NCI-H510A treated with DMSO at 0.1 percent for 48 hours (cell line): ENCODE measurements at regions not wholly inside any gene's neighbourhood (a gene's known extent, or its start where the extent isn't known, plus 50 kb on each side); places are given as distances from the start of the nearest gene placed in this dataset.
"Not testable (repeated sequence)": the region's sequence is repeated elsewhere in the genome, so short reads cannot be mapped to it uniquely, and the experiment has no call there.

Source experiments
- DNase-seq: peaks from one replicate; lab custom pipeline; 2025; lab: John Stamatoyannopoulos, UW

GRCh38 chr5:92023555-92023954, 640.4 kb upstream of the ARRDC3 start:
- no peak for DNase-seq

DNA sequence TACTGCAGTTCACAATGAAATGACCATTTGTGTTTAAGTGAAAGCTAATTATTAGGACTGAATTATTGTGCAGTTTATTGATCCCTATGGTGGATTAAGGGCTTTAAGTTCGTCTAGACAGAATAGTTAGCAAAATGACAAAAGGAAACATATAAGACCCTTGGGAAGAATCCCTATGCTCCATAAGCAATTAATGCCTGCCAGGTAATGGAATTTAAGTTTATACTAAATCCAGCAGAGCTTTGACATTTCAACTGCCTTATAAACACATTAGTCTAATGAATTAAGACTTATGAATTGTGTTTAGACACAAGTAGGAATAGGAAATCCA, 640.0 kb upstream of the ARRDC3 start:
- DNase-seq, result no peak

GRCh38 chr5:92022415-92023140, 639.5 kb upstream of the ARRDC3 start:
- DNase-seq, result no peak

- DNase-seq, result peak; percentile 1
These were observed 636.4 kb upstream of the ARRDC3 start for GRCh38 chr5:92019376-92019990.

DNA sequence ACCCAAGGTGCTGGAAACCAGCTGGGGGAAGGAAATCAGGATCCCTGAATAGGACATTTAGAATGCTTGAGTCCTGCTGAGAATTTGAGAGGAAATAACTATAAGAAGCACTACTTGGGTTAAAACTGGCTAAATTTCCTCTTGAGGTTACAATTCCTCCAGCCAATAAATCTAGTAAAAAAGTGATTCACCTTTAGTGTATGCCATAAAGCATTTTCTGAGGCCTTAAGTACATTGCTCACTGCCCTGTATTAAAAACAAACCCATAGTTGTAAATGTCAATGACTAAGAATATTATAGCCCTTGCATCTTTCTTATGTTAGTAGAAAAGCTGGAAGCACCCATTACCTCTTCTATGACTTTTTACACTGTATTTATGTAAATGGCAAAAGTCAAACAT, 634.7 kb upstream of the ARRDC3 start:
- no peak for DNase-seq

GRCh38 chr5:92011845-92012244, 628.7 kb upstream of the ARRDC3 start:
- not testable (repeated sequence) for DNase-seq

- no peak for DNase-seq
These were observed 620.7 kb upstream of the ARRDC3 start for GRCh38 chr5:92003806-92004205.

DNA sequence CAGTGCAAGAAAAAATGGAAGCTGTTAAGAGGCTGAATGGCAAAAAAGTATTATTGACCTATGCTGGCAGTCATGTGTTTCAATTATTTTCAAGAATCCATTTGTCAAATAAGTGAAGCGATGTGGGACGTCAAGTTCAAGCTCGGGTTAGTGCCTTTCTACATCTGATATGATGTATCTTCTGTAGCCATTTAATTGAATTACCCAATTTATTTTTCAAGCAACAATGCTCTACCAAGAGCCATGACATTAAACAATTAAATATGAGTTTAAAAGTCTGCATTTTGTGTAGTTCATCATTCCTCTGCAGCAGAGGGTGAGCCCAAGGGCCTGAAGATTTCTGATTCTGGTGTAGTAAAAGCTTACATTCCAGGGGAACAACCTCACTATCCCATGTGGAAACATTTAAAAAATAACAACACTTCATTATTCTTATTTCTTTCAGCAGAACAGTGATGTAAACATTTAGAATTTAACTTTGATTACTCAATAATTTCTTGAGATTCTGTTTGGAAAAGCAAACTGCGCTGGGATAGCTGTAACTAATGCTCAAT, 619.7 kb upstream of the ARRDC3 start:
- DNase-seq, result no peak

- DNase-seq, result no peak
These were observed 615.7 kb upstream of the ARRDC3 start for GRCh38 chr5:91998774-91999173.

DNA sequence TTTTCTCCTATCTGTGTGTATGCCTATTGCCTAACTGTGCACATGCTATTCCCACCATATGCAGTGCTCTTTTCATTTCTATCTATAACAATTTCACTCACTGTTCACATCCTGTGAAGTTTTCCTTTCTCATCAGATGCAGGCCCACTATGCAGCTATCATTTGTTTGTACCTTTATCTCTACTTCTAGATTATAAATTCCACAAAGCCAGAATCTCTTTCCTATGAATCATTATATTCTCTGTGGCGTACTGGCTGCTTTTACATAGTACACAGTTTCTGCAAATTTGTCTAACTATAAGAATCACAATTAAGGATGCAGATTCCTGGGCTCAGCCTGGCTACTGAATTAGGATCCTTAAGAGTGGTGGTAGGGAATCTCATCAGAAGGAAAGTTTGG, 600.8 kb upstream of the ARRDC3 start:
- DNase-seq, result no peak

DNA sequence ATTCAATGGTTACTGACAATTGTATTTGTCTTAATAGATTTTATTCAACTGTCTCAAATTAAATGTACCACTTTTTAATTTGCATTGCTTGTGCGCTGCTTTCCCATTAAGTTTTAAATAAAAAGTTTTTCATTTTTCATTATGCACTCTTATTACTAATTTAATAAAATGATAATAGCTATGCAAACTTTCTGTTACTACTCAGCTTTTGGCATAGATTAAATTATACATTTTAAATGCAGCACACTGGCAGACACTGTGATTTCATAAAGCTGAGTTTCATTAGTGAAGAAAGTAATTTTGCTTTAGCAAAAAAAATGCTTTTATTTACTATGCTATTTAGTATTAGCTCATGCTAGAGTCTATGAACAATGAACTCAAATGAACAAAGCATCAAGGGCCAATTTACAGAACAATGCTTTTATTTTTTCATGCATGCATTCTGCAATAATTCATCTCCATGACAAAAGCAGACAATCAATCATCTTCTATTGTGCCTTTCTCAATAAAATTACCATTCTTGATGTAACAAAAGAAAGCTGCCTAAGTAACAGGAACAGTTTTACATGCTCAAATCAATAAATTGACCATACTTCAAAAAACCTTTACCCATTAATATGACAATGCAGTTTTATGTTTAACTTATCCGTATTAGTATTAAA, 595.2 kb upstream of the ARRDC3 start:
- no peak for DNase-seq

GRCh38 chr5:91977579-91977978, 594.5 kb upstream of the ARRDC3 start:
- DNase-seq, result no peak

GRCh38 chr5:91976451-91976850, 593.3 kb upstream of the ARRDC3 start:
- no peak for DNase-seq

GRCh38 chr5:91963166-91963565, 580.0 kb upstream of the ARRDC3 start:
- DNase-seq, result no peak

DNA sequence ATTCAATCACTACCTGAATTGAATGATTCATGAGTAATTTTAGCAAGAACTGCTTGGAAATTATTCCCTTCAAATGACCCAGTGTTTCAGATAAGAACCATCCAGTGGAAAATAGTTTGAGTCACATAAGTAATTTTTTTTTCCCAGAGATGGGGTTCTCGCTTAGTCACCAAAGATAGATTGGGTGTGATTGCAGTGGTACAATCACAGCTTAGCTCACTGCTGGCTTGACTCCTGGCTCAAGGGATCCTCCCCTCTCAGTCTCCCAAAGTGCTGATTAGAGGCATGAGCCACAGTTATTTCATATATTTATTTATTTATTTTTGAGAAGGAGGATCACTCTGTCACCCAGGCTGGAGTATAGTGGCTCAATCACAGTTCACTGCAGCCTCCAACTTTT, 574.5 kb upstream of the ARRDC3 start:
- no peak for DNase-seq

DNA sequence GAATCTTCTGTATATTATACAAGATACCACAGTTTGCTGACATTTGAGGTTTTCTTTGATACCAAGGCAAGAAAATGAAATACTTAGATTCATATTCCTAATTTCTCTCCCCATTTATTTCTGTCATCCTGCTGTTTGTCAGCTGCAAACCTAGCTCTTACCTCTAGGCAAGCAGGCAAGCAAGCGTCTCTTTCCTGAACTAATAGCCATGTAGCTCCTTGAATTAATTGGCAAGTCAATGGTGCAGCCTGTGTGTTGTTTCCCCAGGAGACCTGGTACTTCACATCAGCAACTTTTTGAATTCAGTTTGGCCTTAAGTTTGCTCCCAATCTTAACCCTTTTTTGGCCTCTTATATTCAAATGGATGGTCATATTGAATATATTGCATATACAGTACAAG, 573.6 kb upstream of the ARRDC3 start:
- no peak for DNase-seq

- no peak for DNase-seq
These were observed 572.5 kb upstream of the ARRDC3 start for GRCh38 chr5:91955610-91956009.

- DNase-seq, result no peak
These were observed 571.0 kb upstream of the ARRDC3 start for GRCh38 chr5:91954136-91954535.

DNA sequence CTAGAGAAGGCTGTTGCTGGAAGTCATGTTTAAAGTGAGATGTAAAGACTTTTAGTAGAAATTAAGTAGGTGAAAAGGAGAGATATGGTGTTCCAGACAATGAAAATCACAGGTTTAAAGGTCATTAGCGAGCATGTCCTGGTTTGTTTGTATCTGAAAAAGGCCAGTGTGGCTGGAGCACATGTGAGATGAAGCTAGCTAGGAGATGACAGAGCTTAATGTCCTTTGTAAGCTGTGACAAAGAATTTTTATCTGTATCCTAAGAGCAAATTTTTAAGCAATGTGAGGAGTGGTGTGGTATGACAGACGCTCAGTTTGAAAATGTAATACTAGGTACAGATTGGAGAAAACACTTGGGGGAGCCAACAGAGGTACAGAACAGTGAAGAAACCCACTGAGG, 567.2 kb upstream of the ARRDC3 start:
- DNase-seq, result no peak

- no peak for DNase-seq
These were observed 563.8 kb upstream of the ARRDC3 start for GRCh38 chr5:91946870-91947269.

- no peak for DNase-seq
These were observed 558.5 kb upstream of the ARRDC3 start for GRCh38 chr5:91941588-91941987.

DNA sequence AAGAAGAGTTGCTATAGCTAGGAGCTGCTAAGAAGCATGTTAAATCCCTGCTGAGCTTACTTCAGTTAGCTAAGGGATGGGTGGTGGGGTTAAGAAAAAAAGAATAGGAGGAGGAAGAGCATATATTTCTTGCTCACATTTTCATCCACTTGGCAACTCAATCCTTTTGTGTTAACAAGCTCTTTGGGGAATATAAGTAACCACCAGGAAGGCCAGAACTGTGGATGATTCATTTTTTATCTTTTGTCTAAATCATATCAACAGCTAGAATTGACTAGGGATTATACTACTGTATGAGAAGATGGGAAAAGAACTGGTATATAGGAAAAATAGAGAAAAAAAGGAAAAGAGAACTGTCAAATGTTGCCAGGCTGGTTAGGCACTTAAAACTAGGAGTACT, 555.3 kb upstream of the ARRDC3 start:
- DNase-seq, result no peak

- no peak for DNase-seq
These were observed 554.0 kb upstream of the ARRDC3 start for GRCh38 chr5:91937121-91937520.

DNA sequence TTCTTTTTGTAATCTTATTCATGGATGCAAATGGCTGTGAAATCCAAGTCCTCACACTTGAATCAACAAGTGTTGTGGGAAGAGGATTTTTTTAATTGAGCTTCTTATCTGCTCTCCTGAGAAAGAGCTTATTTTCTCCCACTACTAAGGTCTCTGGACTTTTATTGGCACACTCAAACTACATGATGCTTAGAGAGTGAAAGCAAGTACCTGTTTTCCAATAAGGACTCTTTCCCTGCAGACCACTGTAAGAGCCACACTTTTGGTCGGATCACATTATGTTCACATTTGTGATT, 546.4 kb upstream of the ARRDC3 start:
- no peak for DNase-seq
